HEK293 (cell line): ENCODE measurements at regions not wholly inside any gene's neighbourhood (a gene's known extent, or its start where the extent isn't known, plus 50 kb on each side); places are given as distances from the start of the nearest gene placed in this dataset.

Experiments
- GFI1B ChIP-seq: fragments of 450-650 bp; formaldehyde crosslinking; IDR thresholded peaks from 2 replicates; pipeline ENCODE4 v1.5.1; 2016; ENCODE audit warnings: missing biosample characterization, missing genetic modification characterization
- ZBTB1 ChIP-seq: fragments of 450-650 bp; formaldehyde crosslinking; IDR thresholded peaks from 2 replicates; pipeline ENCODE4 v1.5.1; 2016; ENCODE audit warnings: missing biosample characterization, missing genetic modification characterization
- ZNF169 ChIP-seq: fragments of 450-650 bp; formaldehyde crosslinking; IDR thresholded peaks from 2 replicates; pipeline ENCODE4 v1.5.1; 2016; ENCODE audit warnings: missing biosample characterization, missing genetic modification characterization
- ZNF366 ChIP-seq: fragments of 450-650 bp; formaldehyde crosslinking; conservative IDR thresholded peaks from 2 replicates; pipeline ENCODE4 v1.5.1; 2016; ENCODE audit warnings: missing biosample characterization, missing genetic modification characterization
- ZNF549 ChIP-seq: fragments of 450-650 bp; IDR thresholded peaks from 2 replicates; pipeline ENCODE4 v1.5.1; 2018; ENCODE audit warnings: missing biosample characterization, missing genetic modification characterization, mild to moderate bottlenecking, inconsistent platforms, moderate library complexity
- ZNF776 ChIP-seq: fragments of 450-650 bp; formaldehyde crosslinking; IDR thresholded peaks from 2 replicates; pipeline ENCODE4 v1.5.0; 2017; ENCODE audit warnings: missing biosample characterization, missing genetic modification characterization, borderline replicate concordance
- ZSCAN16 ChIP-seq: fragments of 450-650 bp; formaldehyde crosslinking; IDR thresholded peaks from 2 replicates; pipeline ENCODE4 v1.5.1; 2016; ENCODE audit warnings: missing biosample characterization, missing genetic modification characterization
- TF ChIP-seq, protein P1 (sequence below): fragments of 450-650 bp; formaldehyde crosslinking; IDR thresholded peaks from 2 replicates; pipeline ENCODE4 v1.5.0; 2017; ENCODE audit warnings: missing biosample characterization, missing genetic modification characterization, borderline replicate concordance
- TF ChIP-seq, protein P2 (sequence below): fragments of 450-650 bp; formaldehyde crosslinking; conservative IDR thresholded peaks from 2 replicates; pipeline ENCODE4 v1.5.1; 2016; ENCODE audit warnings: low read depth, missing biosample characterization, missing genetic modification characterization
- TF ChIP-seq, protein P3 (sequence below): fragments of 450-650 bp; formaldehyde crosslinking; IDR thresholded peaks from 2 replicates; pipeline ENCODE4 v1.5.1; 2016; ENCODE audit warnings: missing biosample characterization, missing genetic modification characterization
- TF ChIP-seq, protein P4 (sequence below): fragments of 450-650 bp; formaldehyde crosslinking; optimal IDR thresholded peaks from 2 replicates; pipeline ENCODE3; 2016; ENCODE audit warnings: missing biosample characterization, mild to moderate bottlenecking, missing genetic modification characterization
- TF ChIP-seq, protein P5 (sequence below): fragments of 450-650 bp; formaldehyde crosslinking; IDR thresholded peaks from 2 replicates; pipeline ENCODE4 v1.5.1; 2016; ENCODE audit warnings: missing biosample characterization, missing genetic modification characterization
- TF ChIP-seq, protein P6 (sequence below): fragments of 450-650 bp; formaldehyde crosslinking; IDR thresholded peaks from 2 replicates; pipeline ENCODE4 v1.5.1; 2016; ENCODE audit warnings: missing biosample characterization, missing genetic modification characterization

DNA sequence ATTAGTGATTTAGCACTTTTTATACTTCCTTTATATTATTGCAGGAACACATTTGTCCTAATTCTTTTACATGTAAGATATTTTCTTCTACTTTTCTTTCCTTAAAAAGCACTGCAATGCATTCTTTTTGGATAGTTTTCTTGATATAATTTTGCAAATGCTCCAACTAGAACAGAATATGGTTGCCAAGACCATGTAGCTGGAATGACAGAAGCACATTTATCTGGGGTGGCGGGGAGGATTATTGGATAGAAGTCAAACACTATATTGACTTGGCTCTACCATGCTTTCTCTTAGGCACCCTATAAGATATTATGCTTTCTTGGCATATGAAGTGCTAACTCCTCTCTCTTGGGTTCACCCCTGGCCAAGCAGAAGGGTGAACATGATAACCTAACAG lies 983.5 kb downstream of the FAT4 start:
- TF ChIP-seq, protein P1, sequence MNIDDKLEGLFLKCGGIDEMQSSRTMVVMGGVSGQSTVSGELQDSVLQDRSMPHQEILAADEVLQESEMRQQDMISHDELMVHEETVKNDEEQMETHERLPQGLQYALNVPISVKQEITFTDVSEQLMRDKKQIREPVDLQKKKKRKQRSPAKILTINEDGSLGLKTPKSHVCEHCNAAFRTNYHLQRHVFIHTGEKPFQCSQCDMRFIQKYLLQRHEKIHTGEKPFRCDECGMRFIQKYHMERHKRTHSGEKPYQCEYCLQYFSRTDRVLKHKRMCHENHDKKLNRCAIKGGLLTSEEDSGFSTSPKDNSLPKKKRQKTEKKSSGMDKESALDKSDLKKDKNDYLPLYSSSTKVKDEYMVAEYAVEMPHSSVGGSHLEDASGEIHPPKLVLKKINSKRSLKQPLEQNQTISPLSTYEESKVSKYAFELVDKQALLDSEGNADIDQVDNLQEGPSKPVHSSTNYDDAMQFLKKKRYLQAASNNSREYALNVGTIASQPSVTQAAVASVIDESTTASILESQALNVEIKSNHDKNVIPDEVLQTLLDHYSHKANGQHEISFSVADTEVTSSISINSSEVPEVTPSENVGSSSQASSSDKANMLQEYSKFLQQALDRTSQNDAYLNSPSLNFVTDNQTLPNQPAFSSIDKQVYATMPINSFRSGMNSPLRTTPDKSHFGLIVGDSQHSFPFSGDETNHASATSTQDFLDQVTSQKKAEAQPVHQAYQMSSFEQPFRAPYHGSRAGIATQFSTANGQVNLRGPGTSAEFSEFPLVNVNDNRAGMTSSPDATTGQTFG (tag by site-specific recombination) = no peak
- no peak for TF ChIP-seq ZBTB1 (tag by site-specific recombination)
- TF ChIP-seq, protein P2, sequence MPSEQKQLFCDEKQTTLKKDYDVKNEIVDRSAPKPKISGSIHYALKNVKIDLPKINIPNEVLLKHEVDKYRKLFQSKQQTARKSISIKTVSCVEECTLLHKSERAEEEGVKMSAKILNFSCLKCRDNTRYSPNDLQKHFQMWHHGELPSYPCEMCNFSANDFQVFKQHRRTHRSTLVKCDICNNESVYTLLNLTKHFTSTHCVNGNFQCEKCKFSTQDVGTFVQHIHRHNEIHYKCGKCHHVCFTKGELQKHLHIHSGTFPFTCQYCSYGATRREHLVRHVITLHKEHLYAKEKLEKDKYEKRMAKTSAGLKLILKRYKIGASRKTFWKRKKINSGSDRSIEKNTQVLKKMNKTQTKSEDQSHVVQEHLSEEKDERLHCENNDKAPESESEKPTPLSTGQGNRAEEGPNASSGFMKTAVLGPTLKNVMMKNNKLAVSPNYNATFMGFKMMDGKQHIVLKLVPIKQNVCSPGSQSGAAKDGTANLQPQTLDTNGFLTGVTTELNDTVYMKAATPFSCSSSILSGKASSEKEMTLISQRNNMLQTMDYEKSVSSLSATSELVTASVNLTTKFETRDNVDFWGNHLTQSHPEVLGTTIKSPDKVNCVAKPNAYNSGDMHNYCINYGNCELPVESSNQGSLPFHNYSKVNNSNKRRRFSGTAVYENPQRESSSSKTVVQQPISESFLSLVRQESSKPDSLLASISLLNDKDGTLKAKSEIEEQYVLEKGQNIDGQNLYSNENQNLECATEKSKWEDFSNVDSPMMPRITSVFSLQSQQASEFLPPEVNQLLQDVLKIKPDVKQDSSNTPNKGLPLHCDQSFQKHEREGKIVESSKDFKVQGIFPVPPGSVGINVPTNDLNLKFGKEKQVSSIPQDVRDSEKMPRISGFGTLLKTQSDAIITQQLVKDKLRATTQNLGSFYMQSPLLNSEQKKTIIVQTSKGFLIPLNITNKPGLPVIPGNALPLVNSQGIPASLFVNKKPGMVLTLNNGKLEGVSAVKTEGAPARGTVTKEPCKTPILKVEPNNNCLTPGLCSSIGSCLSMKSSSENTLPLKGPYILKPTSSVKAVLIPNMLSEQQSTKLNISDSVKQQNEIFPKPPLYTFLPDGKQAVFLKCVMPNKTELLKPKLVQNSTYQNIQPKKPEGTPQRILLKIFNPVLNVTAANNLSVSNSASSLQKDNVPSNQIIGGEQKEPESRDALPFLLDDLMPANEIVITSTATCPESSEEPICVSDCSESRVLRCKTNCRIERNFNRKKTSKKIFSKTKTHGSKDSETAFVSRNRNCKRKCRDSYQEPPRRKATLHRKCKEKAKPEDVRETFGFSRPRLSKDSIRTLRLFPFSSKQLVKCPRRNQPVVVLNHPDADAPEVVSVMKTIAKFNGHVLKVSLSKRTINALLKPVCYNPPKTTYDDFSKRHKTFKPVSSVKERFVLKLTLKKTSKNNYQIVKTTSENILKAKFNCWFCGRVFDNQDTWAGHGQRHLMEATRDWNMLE (tag by site-specific recombination) = no peak
- TF ChIP-seq, protein P3, sequence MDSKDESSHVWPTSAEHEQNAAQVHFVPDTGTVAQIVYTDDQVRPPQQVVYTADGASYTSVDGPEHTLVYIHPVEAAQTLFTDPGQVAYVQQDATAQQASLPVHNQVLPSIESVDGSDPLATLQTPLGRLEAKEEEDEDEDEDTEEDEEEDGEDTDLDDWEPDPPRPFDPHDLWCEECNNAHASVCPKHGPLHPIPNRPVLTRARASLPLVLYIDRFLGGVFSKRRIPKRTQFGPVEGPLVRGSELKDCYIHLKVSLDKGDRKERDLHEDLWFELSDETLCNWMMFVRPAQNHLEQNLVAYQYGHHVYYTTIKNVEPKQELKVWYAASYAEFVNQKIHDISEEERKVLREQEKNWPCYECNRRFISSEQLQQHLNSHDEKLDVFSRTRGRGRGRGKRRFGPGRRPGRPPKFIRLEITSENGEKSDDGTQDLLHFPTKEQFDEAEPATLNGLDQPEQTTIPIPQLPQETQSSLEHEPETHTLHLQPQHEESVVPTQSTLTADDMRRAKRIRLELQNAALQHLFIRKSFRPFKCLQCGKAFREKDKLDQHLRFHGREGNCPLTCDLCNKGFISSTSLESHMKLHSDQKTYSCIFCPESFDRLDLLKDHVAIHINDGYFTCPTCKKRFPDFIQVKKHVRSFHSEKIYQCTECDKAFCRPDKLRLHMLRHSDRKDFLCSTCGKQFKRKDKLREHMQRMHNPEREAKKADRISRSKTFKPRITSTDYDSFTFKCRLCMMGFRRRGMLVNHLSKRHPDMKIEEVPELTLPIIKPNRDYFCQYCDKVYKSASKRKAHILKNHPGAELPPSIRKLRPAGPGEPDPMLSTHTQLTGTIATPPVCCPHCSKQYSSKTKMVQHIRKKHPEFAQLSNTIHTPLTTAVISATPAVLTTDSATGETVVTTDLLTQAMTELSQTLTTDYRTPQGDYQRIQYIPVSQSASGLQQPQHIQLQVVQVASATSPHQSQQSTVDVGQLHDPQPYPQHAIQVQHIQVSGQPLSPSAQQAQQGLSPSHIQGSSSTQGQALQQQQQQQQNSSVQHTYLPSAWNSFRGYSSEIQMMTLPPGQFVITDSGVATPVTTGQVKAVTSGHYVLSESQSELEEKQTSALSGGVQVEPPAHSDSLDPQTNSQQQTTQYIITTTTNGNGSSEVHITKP (tag by site-specific recombination) = no peak
- TF ChIP-seq, protein P4, sequence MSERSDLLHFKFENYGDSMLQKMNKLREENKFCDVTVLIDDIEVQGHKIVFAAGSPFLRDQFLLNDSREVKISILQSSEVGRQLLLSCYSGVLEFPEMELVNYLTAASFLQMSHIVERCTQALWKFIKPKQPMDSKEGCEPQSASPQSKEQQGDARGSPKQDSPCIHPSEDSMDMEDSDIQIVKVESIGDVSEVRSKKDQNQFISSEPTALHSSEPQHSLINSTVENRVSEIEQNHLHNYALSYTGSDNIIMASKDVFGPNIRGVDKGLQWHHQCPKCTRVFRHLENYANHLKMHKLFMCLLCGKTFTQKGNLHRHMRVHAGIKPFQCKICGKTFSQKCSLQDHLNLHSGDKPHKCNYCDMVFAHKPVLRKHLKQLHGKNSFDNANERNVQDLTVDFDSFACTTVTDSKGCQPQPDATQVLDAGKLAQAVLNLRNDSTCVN (tag by site-specific recombination) = no peak
- TF ChIP-seq, protein P5, sequence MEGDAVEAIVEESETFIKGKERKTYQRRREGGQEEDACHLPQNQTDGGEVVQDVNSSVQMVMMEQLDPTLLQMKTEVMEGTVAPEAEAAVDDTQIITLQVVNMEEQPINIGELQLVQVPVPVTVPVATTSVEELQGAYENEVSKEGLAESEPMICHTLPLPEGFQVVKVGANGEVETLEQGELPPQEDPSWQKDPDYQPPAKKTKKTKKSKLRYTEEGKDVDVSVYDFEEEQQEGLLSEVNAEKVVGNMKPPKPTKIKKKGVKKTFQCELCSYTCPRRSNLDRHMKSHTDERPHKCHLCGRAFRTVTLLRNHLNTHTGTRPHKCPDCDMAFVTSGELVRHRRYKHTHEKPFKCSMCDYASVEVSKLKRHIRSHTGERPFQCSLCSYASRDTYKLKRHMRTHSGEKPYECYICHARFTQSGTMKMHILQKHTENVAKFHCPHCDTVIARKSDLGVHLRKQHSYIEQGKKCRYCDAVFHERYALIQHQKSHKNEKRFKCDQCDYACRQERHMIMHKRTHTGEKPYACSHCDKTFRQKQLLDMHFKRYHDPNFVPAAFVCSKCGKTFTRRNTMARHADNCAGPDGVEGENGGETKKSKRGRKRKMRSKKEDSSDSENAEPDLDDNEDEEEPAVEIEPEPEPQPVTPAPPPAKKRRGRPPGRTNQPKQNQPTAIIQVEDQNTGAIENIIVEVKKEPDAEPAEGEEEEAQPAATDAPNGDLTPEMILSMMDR (tag by site-specific recombination) = no peak
- no peak for TF ChIP-seq GFI1B
- TF ChIP-seq ZNF776 (tag by site-specific recombination) = no peak
- no peak for TF ChIP-seq ZSCAN16 (tag by site-specific recombination)
- TF ChIP-seq ZNF366 (tag by site-specific recombination) = no peak
- no peak for TF ChIP-seq ZNF549
- no peak for TF ChIP-seq ZNF169 (tag by site-specific recombination)
- TF ChIP-seq, protein P6, sequence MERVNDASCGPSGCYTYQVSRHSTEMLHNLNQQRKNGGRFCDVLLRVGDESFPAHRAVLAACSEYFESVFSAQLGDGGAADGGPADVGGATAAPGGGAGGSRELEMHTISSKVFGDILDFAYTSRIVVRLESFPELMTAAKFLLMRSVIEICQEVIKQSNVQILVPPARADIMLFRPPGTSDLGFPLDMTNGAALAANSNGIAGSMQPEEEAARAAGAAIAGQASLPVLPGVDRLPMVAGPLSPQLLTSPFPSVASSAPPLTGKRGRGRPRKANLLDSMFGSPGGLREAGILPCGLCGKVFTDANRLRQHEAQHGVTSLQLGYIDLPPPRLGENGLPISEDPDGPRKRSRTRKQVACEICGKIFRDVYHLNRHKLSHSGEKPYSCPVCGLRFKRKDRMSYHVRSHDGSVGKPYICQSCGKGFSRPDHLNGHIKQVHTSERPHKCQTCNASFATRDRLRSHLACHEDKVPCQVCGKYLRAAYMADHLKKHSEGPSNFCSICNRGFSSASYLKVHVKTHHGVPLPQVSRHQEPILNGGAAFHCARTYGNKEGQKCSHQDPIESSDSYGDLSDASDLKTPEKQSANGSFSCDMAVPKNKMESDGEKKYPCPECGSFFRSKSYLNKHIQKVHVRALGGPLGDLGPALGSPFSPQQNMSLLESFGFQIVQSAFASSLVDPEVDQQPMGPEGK (tag by site-specific recombination) = no peak
